ENCODE measurements at regions not wholly inside any gene's neighbourhood (a gene's known extent, or its start where the extent isn't known, plus 50 kb on each side); places are given as distances from the start of the nearest gene placed in this dataset.

DNA sequence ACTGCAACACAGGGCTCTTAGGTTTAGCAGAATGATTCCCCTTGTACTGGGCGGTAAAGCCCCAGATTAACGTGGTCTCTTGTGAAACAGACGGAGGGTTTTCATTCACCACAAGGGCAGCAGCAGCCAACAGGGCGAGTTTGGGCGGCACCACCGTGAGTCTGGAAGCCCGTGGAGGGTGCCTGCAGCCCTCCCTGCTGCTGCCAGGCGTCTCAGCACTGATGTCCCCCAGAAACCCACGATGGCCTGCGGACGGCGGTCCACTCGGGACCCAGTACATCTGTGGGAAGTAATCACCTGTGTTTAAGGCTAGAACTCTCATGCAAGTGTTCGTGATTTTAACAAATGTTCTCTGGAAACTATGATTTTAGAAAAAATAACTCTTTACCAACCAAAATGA is 67.8 kb downstream of the IRX2 start:
- no peaks in the 10 kb centered on the region for H3K4me1 ChIP-seq (ENCODE audit: insufficient read depth)
- H3K4me1 Mint-ChIP-seq: peaks cover 5% of the 10 kb centered on the region; the same call in 1 of the 3 replicates
- H3K9me3 Mint-ChIP-seq: no peaks in the 10 kb centered on the region; the same call in 2 of the 3 replicates
- no peaks in the 10 kb centered on the region for H3K36me3 Mint-ChIP-seq (ENCODE audit: low read depth)
- no peaks in the 10 kb centered on the region for H3K27me3 Mint-ChIP-seq (ENCODE audit: insufficient read depth, low read depth, poor library complexity)
- H3K27ac ChIP-seq (ENCODE audit: low read depth): no peak overlapping the region
- H3K36me3 ChIP-seq (ENCODE audit: insufficient read depth): no peaks in the 10 kb centered on the region
- 0 out of 2 replicates have a peak, but pooled peaks cover 4% of the 10 kb centered on the region for H3K9me2 ChIP-seq (ENCODE audit: insufficient read depth)
- DNase-seq (ENCODE audit: low spot score) (no peak), ATAC-seq (no peak)
- H3K27ac Mint-ChIP-seq: no peak overlapping the region
- TF ChIP-seq POLR2AphosphoS5 (IDR thresholded peaks at IDR 0.05; ENCODE audit: low read depth) (no peak), JUNB (IDR thresholded peaks at IDR 0.05; ENCODE audit: unreplicated experiment) (no peak), EZH2 (IDR thresholded peaks at IDR 0.05; ENCODE audit: low read depth, unreplicated experiment) (no peak), ETS1 (IDR thresholded peaks at IDR 0.05) (no peak), NANOG (IDR thresholded peaks at IDR 0.05; ENCODE audit: borderline replicate concordance) (no peak), ZNF331 (CRISPR knock-in tag; IDR thresholded peaks at IDR 0.05; ENCODE audit: low read depth) (no peak), REST (IDR thresholded peaks at IDR 0.05; ENCODE audit: unreplicated experiment) (no peak), EZH2phosphoT487 (IDR thresholded peaks at IDR 0.05; ENCODE audit: unreplicated experiment) (no peak), ZNF114 (CRISPR knock-in tag; IDR thresholded peaks at IDR 0.05) (no peak), CREB1 (CRISPR knock-in tag; IDR thresholded peaks at IDR 0.05; ENCODE audit: low read depth) (no peak), STAT1 (IDR thresholded peaks at IDR 0.05; ENCODE audit: unreplicated experiment) (no peak)
- TF ChIP-seq, protein P1, sequence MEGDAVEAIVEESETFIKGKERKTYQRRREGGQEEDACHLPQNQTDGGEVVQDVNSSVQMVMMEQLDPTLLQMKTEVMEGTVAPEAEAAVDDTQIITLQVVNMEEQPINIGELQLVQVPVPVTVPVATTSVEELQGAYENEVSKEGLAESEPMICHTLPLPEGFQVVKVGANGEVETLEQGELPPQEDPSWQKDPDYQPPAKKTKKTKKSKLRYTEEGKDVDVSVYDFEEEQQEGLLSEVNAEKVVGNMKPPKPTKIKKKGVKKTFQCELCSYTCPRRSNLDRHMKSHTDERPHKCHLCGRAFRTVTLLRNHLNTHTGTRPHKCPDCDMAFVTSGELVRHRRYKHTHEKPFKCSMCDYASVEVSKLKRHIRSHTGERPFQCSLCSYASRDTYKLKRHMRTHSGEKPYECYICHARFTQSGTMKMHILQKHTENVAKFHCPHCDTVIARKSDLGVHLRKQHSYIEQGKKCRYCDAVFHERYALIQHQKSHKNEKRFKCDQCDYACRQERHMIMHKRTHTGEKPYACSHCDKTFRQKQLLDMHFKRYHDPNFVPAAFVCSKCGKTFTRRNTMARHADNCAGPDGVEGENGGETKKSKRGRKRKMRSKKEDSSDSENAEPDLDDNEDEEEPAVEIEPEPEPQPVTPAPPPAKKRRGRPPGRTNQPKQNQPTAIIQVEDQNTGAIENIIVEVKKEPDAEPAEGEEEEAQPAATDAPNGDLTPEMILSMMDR (conservative IDR thresholded peaks at IDR 0.05; ENCODE audit: low read depth in 2 of 2): no peak
- TF ChIP-seq, protein P2, sequence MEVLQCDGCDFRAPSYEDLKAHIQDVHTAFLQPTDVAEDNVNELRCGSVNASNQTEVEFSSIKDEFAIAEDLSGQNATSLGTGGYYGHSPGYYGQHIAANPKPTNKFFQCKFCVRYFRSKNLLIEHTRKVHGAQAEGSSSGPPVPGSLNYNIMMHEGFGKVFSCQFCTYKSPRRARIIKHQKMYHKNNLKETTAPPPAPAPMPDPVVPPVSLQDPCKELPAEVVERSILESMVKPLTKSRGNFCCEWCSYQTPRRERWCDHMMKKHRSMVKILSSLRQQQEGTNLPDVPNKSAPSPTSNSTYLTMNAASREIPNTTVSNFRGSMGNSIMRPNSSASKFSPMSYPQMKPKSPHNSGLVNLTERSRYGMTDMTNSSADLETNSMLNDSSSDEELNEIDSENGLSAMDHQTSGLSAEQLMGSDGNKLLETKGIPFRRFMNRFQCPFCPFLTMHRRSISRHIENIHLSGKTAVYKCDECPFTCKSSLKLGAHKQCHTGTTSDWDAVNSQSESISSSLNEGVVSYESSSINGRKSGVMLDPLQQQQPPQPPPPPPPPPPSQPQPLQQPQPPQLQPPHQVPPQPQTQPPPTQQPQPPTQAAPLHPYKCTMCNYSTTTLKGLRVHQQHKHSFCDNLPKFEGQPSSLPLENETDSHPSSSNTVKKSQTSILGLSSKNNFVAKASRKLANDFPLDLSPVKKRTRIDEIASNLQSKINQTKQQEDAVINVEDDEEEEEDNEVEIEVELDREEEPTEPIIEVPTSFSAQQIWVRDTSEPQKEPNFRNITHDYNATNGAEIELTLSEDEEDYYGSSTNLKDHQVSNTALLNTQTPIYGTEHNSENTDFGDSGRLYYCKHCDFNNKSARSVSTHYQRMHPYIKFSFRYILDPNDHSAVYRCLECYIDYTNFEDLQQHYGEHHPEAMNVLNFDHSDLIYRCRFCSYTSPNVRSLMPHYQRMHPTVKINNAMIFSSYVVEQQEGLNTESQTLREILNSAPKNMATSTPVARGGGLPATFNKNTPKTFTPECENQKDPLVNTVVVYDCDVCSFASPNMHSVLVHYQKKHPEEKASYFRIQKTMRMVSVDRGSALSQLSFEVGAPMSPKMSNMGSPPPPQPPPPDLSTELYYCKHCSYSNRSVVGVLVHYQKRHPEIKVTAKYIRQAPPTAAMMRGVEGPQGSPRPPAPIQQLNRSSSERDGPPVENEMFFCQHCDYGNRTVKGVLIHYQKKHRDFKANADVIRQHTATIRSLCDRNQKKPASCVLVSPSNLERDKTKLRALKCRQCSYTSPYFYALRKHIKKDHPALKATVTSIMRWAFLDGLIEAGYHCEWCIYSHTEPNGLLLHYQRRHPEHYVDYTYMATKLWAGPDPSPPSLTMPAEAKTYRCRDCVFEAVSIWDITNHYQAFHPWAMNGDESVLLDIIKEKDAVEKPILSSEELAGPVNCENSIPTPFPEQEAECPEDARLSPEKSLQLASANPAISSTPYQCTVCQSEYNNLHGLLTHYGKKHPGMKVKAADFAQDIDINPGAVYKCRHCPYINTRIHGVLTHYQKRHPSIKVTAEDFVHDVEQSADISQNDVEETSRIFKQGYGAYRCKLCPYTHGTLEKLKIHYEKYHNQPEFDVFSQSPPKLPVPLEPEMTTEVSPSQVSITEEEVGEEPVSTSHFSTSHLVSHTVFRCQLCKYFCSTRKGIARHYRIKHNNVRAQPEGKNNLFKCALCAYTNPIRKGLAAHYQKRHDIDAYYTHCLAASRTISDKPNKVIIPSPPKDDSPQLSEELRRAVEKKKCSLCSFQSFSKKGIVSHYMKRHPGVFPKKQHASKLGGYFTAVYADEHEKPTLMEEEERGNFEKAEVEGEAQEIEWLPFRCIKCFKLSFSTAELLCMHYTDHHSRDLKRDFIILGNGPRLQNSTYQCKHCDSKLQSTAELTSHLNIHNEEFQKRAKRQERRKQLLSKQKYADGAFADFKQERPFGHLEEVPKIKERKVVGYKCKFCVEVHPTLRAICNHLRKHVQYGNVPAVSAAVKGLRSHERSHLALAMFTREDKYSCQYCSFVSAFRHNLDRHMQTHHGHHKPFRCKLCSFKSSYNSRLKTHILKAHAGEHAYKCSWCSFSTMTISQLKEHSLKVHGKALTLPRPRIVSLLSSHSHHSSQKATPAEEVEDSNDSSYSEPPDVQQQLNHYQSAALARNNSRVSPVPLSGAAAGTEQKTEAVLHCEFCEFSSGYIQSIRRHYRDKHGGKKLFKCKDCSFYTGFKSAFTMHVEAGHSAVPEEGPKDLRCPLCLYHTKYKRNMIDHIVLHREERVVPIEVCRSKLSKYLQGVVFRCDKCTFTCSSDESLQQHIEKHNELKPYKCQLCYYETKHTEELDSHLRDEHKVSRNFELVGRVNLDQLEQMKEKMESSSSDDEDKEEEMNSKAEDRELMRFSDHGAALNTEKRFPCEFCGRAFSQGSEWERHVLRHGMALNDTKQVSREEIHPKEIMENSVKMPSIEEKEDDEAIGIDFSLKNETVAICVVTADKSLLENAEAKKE (CRISPR knock-in tag; IDR thresholded peaks at IDR 0.05): no peak
- no peaks in the 10 kb centered on the region for H3K27me3 ChIP-seq (ENCODE audit: insufficient read depth)
- H3K79me2 ChIP-seq (replicated peaks; ENCODE audit: insufficient read depth): no peaks in the 10 kb centered on the region
- H3K4me3 ChIP-seq: no peak overlapping the region
- H3K4me3 Mint-ChIP-seq: no peak overlapping the region
- no peaks in the 10 kb centered on the region for H3F3A ChIP-seq (replicated peaks; ENCODE audit: low read depth)
- H2AFZ ChIP-seq: no peak overlapping the region
- no peaks in the 10 kb centered on the region for H4K20me1 ChIP-seq (replicated peaks; ENCODE audit: insufficient read depth)
- no peak overlapping the region for H3K4me2 ChIP-seq

Measured in GM23338 (cell line).